ENCODE measurements at regions not wholly inside any gene's neighbourhood (a gene's known extent, or its start where the extent isn't known, plus 50 kb on each side); places are given as distances from the start of the nearest gene placed in this dataset.

DNA sequence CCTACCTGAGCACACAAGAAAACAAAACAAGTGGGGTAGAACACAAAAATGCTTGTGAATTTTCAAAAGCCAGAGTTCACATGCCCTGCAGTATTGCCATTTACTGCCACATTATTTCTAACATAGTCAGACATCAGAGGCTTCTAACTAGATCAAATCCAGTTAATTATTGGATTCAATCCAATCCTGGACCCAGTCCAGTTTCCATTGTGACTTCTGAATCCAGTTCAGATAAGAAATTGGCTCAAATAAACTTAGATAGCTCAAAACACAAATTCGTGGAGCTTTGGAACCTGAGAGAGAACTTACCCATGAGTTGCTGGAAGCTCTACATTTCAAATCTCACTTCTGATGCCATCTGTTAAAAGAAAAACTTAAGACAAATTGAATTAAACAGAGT, 85.2 kb upstream of the ANKEF1 start:
- Histone ChIP-seq H3K27ac (no peak overlapping the region), H3K27me3 (no peaks in the 10 kb centered on the region), H3K4me3 (no peak overlapping the region), H3K9me3 (no peaks in the 10 kb centered on the region), H3K4me1 (no peaks in the 10 kb centered on the region), H3K36me3 (no peaks in the 10 kb centered on the region)
- no peak for DNase-seq (ENCODE audit: low spot score in 2 of 2)
- TF ChIP-seq EP300 (IDR thresholded peaks at IDR 0.05) (no peak), POLR2A (IDR thresholded peaks at IDR 0.05) (no peak), POLR2AphosphoS5 (IDR thresholded peaks at IDR 0.05) (no peak)
- TF ChIP-seq, protein P1, sequence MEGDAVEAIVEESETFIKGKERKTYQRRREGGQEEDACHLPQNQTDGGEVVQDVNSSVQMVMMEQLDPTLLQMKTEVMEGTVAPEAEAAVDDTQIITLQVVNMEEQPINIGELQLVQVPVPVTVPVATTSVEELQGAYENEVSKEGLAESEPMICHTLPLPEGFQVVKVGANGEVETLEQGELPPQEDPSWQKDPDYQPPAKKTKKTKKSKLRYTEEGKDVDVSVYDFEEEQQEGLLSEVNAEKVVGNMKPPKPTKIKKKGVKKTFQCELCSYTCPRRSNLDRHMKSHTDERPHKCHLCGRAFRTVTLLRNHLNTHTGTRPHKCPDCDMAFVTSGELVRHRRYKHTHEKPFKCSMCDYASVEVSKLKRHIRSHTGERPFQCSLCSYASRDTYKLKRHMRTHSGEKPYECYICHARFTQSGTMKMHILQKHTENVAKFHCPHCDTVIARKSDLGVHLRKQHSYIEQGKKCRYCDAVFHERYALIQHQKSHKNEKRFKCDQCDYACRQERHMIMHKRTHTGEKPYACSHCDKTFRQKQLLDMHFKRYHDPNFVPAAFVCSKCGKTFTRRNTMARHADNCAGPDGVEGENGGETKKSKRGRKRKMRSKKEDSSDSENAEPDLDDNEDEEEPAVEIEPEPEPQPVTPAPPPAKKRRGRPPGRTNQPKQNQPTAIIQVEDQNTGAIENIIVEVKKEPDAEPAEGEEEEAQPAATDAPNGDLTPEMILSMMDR (IDR thresholded peaks at IDR 0.05), result no peak
- WGBS, result 11% methylated on average over 1 of the region's 1 CpG

DNA sequence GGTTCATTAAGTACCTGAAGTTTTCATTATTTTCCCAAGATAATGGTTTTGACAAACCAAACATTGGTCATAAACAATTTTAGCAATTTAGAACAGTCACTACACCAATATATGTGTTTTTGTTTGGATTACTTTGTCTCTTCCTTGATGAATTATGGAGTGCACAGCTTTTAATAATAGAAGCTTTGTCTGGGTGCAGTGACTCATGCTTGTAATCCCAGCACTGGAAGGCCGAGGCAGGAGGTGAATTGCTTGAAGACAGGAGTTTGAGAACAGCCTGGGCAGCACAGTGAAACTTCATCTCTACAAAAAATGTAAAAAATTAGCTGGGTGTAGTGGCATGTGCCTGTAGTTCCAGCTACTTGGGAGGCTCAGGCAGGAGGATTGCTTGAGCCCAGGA, 89.4 kb upstream of the ANKEF1 start:
- Histone ChIP-seq H3K27me3 (no peaks in the 10 kb centered on the region), H3K9me3 (peaks cover 3% of the 10 kb centered on the region), H3K4me3 (no peak overlapping the region), H3K36me3 (no peaks in the 10 kb centered on the region), H3K4me1 (no peaks in the 10 kb centered on the region), H3K27ac (no peak overlapping the region)
- 29% methylated on average over 1 of the region's 1 CpG for WGBS
- DNase-seq (ENCODE audit: low spot score in 2 of 2), result no peak
- TF ChIP-seq, protein P1 (IDR thresholded peaks at IDR 0.05), result no peak
- TF ChIP-seq POLR2A (IDR thresholded peaks at IDR 0.05), result no peak
- no peak for TF ChIP-seq POLR2AphosphoS5 (IDR thresholded peaks at IDR 0.05)
- TF ChIP-seq EP300 (IDR thresholded peaks at IDR 0.05), result no peak

DNA sequence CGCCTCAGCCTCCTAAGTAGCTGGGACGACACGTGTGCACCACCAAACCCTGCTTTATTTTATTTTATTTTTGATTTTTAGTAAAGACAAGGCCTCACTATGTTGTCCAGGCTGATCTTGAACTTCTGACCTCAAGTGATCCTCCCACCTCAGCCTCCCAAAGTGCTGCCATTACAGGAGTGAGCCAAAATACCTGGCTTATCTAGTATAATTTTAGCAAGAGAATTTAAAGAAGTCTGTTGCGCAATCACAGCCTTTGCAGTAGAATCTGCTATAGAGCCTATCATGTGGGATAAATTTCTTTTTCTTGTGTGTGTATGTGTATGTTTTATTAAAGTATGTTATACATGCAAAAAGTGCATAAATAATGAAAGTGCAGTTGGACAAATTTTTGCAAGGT, 92.1 kb upstream of the ANKEF1 start:
- no peak for TF ChIP-seq POLR2AphosphoS5 (IDR thresholded peaks at IDR 0.05)
- TF ChIP-seq EP300 (IDR thresholded peaks at IDR 0.05), result no peak
- no peak for TF ChIP-seq POLR2A (IDR thresholded peaks at IDR 0.05)
- TF ChIP-seq, protein P1 (IDR thresholded peaks at IDR 0.05), result no peak
- Histone ChIP-seq H3K4me1 (no peaks in the 10 kb centered on the region), H3K9me3 (peaks cover 3% of the 10 kb centered on the region), H3K36me3 (no peaks in the 10 kb centered on the region), H3K27me3 (no peaks in the 10 kb centered on the region), H3K27ac (no peak overlapping the region), H3K4me3 (no peak overlapping the region)
- 92% methylated on average over 4 of the region's 4 CpGs for WGBS
- DNase-seq (ENCODE audit: low spot score in 2 of 2), result no peak

DNA sequence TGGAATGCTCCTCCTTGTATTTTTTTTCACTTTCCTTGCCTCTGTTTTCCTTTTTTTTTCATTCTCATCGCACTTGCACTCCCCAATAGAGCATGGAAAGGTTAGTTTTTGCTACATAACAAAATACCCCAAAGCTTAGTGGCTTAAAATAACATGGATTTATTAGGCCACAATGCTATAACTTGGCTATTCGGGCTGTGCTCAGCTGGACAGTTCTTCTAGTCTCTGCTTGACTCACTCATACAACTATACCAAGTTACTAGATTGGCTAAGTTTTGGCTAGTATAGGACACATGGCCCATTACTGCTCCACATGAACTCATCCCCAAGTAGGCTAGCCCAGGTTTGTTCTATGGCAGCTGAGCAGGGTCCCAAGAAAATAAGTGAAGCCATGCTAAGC, 94.5 kb upstream of the ANKEF1 start:
- TF ChIP-seq EP300 (IDR thresholded peaks at IDR 0.05) (no peak), POLR2AphosphoS5 (IDR thresholded peaks at IDR 0.05) (no peak), POLR2A (IDR thresholded peaks at IDR 0.05) (no peak)
- TF ChIP-seq, protein P1 (IDR thresholded peaks at IDR 0.05), result no peak
- H3K4me3 ChIP-seq, result no peak overlapping the region
- WGBS, result 58% methylated on average over 2 of the region's 2 CpGs
- no peak for DNase-seq (ENCODE audit: low spot score in 2 of 2)
- H3K4me1 ChIP-seq, result no peaks in the 10 kb centered on the region
- peaks cover 3% of the 10 kb centered on the region for H3K9me3 ChIP-seq
- no peak overlapping the region for H3K27ac ChIP-seq
- H3K27me3 ChIP-seq, result no peaks in the 10 kb centered on the region
- no peaks in the 10 kb centered on the region for H3K36me3 ChIP-seq

DNA sequence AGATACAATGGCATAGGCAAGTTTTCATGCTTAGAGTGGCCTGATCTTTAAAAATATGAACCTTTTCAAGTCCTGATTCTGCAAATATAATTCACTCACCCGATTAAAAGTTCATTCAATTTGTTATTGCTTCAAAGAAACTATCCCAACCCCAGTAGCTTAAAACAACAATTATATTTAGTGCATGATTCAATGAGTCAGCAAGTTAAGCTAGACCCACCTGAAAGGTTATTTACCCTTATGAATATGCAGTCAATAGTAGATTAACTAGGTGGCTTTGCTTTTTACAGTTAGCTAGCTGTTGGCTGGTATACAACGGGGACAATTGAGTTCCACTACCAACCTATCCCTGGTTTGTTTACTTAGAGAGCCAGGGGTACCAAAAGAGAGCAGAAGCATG, 95.6 kb upstream of the ANKEF1 start:
- Histone ChIP-seq H3K27ac (no peak overlapping the region), H3K4me1 (no peaks in the 10 kb centered on the region), H3K27me3 (no peaks in the 10 kb centered on the region), H3K4me3 (no peak overlapping the region), H3K9me3 (peaks cover 3% of the 10 kb centered on the region), H3K36me3 (no peaks in the 10 kb centered on the region)
- no peak for DNase-seq (ENCODE audit: low spot score in 2 of 2)
- WGBS, result 78% methylated on average over 2 of the region's 2 CpGs
- no peak for TF ChIP-seq POLR2A (IDR thresholded peaks at IDR 0.05)
- TF ChIP-seq POLR2AphosphoS5 (IDR thresholded peaks at IDR 0.05), result no peak
- TF ChIP-seq EP300 (IDR thresholded peaks at IDR 0.05), result no peak
- TF ChIP-seq, protein P1 (IDR thresholded peaks at IDR 0.05), result no peak
